ENCODE measurements at regions not wholly inside any gene's neighbourhood (a gene's known extent, or its start where the extent isn't known, plus 50 kb on each side); places are given as distances from the start of the nearest gene placed in this dataset.
"Not testable (repeated sequence)": the region's sequence is repeated elsewhere in the genome, so short reads cannot be mapped to it uniquely, and the experiment has no call there.

DNA sequence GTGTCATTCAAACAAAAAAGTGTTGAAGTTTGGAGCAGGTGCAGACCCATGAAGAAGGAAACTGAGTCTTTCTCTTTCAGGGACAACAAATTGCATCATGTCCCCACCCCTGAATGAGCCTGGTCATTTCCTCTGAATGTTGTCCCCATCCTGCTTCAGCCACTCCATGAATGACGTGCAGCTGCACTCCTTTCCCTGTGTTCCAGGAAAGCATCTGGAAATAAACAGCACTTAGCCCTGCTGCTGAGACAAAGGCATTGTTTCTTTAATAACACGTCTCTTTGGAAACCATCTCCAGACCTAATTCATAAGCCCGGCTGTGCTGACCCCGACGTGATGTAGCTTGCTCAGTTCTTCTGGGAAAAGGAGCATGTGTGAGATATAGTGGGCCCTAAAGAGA lies 682.3 kb downstream of the BRINP1 start:
- Mint-ChIP-seq H3K27ac (ENCODE audit: unreplicated experiment) (no peak overlapping the region), H3K36me3 (ENCODE audit: low read depth) (no peaks in the 10 kb centered on the region), H3K4me1 (peaks cover 4% of the 10 kb centered on the region), H3K4me3 (no peak overlapping the region), H3K27me3 (ENCODE audit: low read depth) (peaks cover 6% of the 10 kb centered on the region), H3K9me3 (no peaks in the 10 kb centered on the region)
- TF ChIP-seq, protein P1, sequence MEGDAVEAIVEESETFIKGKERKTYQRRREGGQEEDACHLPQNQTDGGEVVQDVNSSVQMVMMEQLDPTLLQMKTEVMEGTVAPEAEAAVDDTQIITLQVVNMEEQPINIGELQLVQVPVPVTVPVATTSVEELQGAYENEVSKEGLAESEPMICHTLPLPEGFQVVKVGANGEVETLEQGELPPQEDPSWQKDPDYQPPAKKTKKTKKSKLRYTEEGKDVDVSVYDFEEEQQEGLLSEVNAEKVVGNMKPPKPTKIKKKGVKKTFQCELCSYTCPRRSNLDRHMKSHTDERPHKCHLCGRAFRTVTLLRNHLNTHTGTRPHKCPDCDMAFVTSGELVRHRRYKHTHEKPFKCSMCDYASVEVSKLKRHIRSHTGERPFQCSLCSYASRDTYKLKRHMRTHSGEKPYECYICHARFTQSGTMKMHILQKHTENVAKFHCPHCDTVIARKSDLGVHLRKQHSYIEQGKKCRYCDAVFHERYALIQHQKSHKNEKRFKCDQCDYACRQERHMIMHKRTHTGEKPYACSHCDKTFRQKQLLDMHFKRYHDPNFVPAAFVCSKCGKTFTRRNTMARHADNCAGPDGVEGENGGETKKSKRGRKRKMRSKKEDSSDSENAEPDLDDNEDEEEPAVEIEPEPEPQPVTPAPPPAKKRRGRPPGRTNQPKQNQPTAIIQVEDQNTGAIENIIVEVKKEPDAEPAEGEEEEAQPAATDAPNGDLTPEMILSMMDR (conservative IDR thresholded peaks at IDR 0.05), result no peak
- no peak for DNase-seq (ENCODE audit: low read depth, low spot score)

DNA sequence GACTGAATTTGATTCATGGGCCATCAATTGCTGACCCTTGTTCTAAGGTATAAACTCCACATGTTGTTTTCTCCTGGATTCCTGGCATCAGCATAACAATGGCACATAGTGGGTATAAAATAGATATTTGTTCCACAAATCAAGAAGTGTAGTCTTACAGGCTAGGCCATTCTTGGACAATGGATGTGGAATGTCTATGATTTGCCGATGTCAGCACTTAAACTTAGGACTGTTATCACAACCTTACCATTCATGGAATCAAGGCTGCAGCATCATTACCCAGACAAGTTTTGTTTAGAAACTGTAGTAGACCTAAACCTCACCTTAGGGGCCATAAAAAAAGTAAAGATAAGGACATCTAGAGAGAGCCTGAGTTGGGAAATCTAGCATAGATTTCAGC lies 680.0 kb downstream of the BRINP1 start:
- H3K4me1 Mint-ChIP-seq, result peaks cover 4% of the 10 kb centered on the region
- H3K4me3 Mint-ChIP-seq, result no peak overlapping the region
- H3K27me3 Mint-ChIP-seq (ENCODE audit: low read depth), result peaks cover 4% of the 10 kb centered on the region
- no peak for DNase-seq (ENCODE audit: low read depth, low spot score)
- H3K27ac Mint-ChIP-seq (ENCODE audit: unreplicated experiment), result no peak overlapping the region
- TF ChIP-seq, protein P1 (conservative IDR thresholded peaks at IDR 0.05), result no peak
- H3K9me3 Mint-ChIP-seq, result no peaks in the 10 kb centered on the region
- H3K36me3 Mint-ChIP-seq (ENCODE audit: low read depth), result no peaks in the 10 kb centered on the region

DNA sequence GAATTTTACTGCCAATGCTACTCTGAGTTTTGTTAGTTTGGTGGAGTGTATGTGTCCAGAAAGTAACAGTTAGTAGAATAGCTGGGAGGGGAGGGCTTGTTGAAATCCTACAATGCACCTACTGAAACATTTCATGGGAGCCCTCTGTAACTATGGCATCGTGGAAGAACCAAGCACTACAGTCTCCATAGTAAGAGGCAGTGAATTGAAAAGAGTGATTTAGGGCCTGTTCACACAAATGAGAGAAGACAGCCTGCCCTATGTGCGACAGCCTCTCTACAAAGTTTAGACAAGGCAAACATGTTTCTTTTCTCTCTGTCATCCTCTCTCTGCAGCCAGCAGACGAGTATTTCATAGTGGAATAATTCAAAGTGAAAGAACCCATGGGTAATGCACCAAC lies 676.6 kb downstream of the BRINP1 start:
- TF ChIP-seq, protein P1 (conservative IDR thresholded peaks at IDR 0.05), result no peak
- peaks cover 4% of the 10 kb centered on the region for H3K27me3 Mint-ChIP-seq (ENCODE audit: low read depth)
- no peak overlapping the region for H3K4me3 Mint-ChIP-seq
- no peaks in the 10 kb centered on the region for H3K36me3 Mint-ChIP-seq (ENCODE audit: low read depth)
- H3K27ac Mint-ChIP-seq (ENCODE audit: unreplicated experiment), result no peak overlapping the region
- DNase-seq (ENCODE audit: low read depth, low spot score), result no peak
- H3K9me3 Mint-ChIP-seq, result peaks cover 4% of the 10 kb centered on the region
- no peaks in the 10 kb centered on the region for H3K4me1 Mint-ChIP-seq

DNA sequence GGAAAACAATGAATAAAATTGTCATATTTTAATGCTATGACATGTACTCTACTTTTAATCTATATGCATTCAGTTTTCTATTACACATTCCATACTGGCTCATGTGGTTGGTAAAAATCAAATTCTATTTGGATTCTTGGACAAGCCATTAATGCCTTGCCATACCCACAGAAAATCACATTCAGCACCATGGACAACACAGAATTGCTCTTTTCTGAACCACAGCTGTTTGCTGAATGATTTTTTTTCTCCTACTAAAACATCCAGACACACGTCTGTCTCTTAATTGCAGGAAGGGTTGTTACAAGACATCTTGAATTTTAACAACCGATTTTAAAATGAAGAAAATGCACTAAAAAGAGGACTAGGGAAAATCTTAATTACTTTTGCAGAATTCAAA lies 675.6 kb downstream of the BRINP1 start:
- Mint-ChIP-seq H3K9me3 (peaks cover 4% of the 10 kb centered on the region), H3K27me3 (ENCODE audit: low read depth) (peaks cover 4% of the 10 kb centered on the region), H3K4me1 (no peaks in the 10 kb centered on the region), H3K36me3 (ENCODE audit: low read depth) (no peaks in the 10 kb centered on the region), H3K4me3 (no peak overlapping the region), H3K27ac (ENCODE audit: unreplicated experiment) (no peak overlapping the region)
- DNase-seq (ENCODE audit: low read depth, low spot score), result no peak
- TF ChIP-seq, protein P1 (conservative IDR thresholded peaks at IDR 0.05), result no peak

DNA sequence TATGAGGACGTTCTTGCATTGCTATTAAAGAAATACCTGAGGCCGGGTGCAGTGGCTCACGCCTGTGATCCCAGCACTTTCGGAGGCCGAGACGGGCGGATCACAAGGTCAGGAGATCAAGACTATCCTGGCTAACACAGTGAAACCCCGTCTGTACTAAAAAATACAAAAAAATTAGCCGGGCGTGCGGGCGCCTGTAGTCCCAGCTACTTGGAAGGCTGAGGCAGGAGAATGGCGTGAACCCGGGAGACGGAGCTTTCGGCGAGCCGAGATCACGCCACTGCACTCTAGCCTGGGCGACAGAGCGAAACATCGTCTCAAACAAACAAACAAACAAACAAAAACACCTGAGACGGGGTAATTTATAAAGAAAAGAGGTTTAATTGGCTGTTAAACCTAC lies 674.0 kb downstream of the BRINP1 start:
- not testable (repeated sequence) for H3K27ac Mint-ChIP-seq (ENCODE audit: unreplicated experiment); H3K4me3 Mint-ChIP-seq; H3K36me3 Mint-ChIP-seq (ENCODE audit: low read depth); H3K27me3 Mint-ChIP-seq (ENCODE audit: low read depth); H3K4me1 Mint-ChIP-seq; DNase-seq (ENCODE audit: low read depth, low spot score); H3K9me3 Mint-ChIP-seq

DNA sequence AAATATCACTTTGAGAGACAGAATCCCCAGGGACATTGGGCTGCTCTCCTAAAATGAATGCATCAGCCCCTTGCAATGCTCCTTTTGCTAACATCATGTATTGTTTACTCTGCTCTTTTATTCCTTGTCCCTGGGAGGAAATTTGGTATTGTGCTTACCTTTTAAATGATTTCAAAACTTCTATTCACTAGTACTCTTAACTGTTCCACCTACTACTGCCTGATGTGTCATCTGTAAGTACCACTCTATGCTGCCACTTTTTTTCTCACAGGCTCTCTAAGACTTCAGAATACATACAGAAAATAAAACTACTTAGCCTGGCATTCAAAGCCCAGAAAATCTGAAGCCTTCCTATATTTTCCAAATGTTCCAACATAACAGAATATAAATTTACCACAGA lies 667.2 kb downstream of the BRINP1 start:
- no peak for DNase-seq (ENCODE audit: low read depth, low spot score)
- Mint-ChIP-seq H3K27me3 (ENCODE audit: low read depth) (peaks cover 4% of the 10 kb centered on the region), H3K9me3 (no peaks in the 10 kb centered on the region), H3K36me3 (ENCODE audit: low read depth) (no peaks in the 10 kb centered on the region), H3K4me1 (no peaks in the 10 kb centered on the region), H3K4me3 (no peak overlapping the region), H3K27ac (ENCODE audit: unreplicated experiment) (no peak overlapping the region)
- TF ChIP-seq, protein P1 (conservative IDR thresholded peaks at IDR 0.05), result no peak
